ENCODE measurements at regions not wholly inside any gene's neighbourhood (a gene's known extent, or its start where the extent isn't known, plus 50 kb on each side); places are given as distances from the start of the nearest gene placed in this dataset.

DNA sequence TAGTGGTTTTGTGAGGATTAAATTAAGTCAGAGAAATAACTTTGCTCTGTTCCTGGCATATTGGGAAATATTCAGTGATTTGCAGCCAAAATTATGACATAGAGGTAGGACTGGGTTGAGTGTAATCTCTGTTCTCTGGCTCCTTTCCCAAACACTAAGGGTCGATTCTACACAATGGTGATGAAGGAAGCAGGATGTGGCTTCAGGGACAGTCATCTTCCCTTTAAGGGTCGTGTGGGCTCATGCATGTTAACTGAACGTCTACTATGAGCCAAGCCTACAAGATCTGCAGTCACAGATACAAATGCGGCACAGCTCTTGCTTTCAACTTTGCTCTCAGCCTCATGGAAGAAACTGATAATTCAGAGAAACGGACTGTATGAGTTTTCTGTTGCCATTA lies 381.6 kb downstream of the VRK1 start:
- TF ChIP-seq, protein P1, sequence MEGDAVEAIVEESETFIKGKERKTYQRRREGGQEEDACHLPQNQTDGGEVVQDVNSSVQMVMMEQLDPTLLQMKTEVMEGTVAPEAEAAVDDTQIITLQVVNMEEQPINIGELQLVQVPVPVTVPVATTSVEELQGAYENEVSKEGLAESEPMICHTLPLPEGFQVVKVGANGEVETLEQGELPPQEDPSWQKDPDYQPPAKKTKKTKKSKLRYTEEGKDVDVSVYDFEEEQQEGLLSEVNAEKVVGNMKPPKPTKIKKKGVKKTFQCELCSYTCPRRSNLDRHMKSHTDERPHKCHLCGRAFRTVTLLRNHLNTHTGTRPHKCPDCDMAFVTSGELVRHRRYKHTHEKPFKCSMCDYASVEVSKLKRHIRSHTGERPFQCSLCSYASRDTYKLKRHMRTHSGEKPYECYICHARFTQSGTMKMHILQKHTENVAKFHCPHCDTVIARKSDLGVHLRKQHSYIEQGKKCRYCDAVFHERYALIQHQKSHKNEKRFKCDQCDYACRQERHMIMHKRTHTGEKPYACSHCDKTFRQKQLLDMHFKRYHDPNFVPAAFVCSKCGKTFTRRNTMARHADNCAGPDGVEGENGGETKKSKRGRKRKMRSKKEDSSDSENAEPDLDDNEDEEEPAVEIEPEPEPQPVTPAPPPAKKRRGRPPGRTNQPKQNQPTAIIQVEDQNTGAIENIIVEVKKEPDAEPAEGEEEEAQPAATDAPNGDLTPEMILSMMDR (IDR thresholded peaks at IDR 0.05): no peak
- no peak for TF ChIP-seq POLR2A (IDR thresholded peaks at IDR 0.05)
